ENCODE measurements at regions not wholly inside any gene's neighbourhood (a gene's known extent, or its start where the extent isn't known, plus 50 kb on each side); places are given as distances from the start of the nearest gene placed in this dataset.

- TF ChIP-seq POLR2A (IDR thresholded peaks at IDR 0.05): no peak
- no peak for TF ChIP-seq CTCF (IDR thresholded peaks at IDR 0.05 in 4 of 5, conservative IDR thresholded peaks at IDR 0.05 in 1 of 5)
These were observed 484.0 kb downstream of the ETNK1 start for GRCh38 chr12:23108957-23109356.

Measured in gastrocnemius medialis (tissue), 4 donors.